Sigmoid colon (tissue), 4 donors: ENCODE measurements at regions not wholly inside any gene's neighbourhood (a gene's known extent, or its start where the extent isn't known, plus 50 kb on each side); places are given as distances from the start of the nearest gene placed in this dataset.

Source experiments
- CTCF ChIP-seq, 4 experiments: fragments of 450-650 bp in 3 of 4; fragments of 200-600 bp in 1 of 4; IDR thresholded peaks; one replicate each; pipeline ENCODE4 v1.5.1; 2016 to 2019; ENCODE audit warnings: antibody characterized with exemption in 4 of 4, mild to moderate bottlenecking in 3 of 4, moderate library complexity in 2 of 4
- EP300 ChIP-seq, 4 donors: sonication (generic); formaldehyde crosslinking; IDR thresholded peaks; one replicate each; pipeline ENCODE4 v1.6.1; 2017; ENCODE audit warnings: antibody characterized with exemption in 4 of 4
- POLR2A ChIP-seq, 2 donors: fragments of 450-650 bp; IDR thresholded peaks; one replicate each; pipeline ENCODE4 v1.6.1; 2016; ENCODE audit warnings: antibody characterized with exemption in 2 of 2, mild to moderate bottlenecking in 2 of 2, moderate library complexity in 2 of 2
- POLR2AphosphoS5 ChIP-seq, 4 donors: sonication (generic); formaldehyde crosslinking; IDR thresholded peaks; one replicate each; pipeline ENCODE4 v1.6.1; 2017; ENCODE audit warnings: antibody characterized with exemption in 4 of 4

GRCh38 chr2:176843208-176843607, 369.4 kb upstream of the HNRNPA3 start:
- no peak for TF ChIP-seq CTCF (IDR thresholded peaks at IDR 0.05)
- TF ChIP-seq POLR2A (IDR thresholded peaks at IDR 0.05): no peak
- TF ChIP-seq EP300 (IDR thresholded peaks at IDR 0.05): no peak
- no peak for TF ChIP-seq POLR2AphosphoS5 (IDR thresholded peaks at IDR 0.05)
